GM18868 (cell line): ENCODE measurements at regions not wholly inside any gene's neighbourhood (a gene's known extent, or its start where the extent isn't known, plus 50 kb on each side); places are given as distances from the start of the nearest gene placed in this dataset.

Source experiments
- ATAC-seq: cut with Tn5 transposase; IDR thresholded peaks from one replicate; pipeline ENCODE4 v1.9.1; 2021; ENCODE audit warnings: mild to moderate bottlenecking, moderate library complexity; ENCODE audit not compliant: unreplicated experiment

DNA sequence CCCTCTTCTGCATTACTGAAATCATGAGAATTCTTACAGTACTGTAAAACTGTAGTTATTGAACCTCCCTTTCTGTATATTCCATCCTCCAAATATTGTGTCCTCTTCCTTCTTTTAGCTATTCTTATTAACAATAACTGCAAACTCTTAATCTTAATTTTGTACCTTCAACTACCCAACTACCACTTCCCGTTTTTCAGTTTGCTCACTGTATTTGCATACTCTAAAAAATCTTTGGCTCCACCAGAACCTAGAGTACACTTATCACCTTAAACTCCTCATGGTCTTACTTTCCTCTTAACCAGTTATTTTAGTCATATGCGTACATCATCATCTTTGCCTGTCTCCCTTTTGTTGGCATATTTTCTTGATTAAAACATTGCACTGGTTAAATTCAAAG is 543.7 kb downstream of the ARAP2 start:
- no peak for ATAC-seq

DNA sequence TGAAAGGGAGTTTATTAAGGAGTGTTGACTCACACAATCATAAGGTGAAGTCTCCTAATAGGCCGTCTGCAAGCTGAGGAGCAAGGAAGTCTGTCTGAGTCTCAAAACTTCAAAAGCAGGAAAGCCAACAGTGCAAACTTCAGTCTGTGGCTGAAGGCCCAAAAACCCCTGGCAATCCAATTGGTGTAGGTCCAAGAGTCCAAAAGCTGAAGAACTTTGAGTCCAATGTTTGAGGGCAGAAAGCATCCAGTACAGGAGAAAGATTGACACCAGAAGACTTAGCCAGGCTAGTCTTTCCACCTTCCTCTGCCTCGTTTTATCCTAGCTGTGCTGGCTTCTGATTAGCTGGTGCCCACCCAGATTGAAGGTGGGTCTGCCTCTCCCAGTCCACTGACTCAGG is 535.2 kb downstream of the ARAP2 start:
- no peak for ATAC-seq

DNA sequence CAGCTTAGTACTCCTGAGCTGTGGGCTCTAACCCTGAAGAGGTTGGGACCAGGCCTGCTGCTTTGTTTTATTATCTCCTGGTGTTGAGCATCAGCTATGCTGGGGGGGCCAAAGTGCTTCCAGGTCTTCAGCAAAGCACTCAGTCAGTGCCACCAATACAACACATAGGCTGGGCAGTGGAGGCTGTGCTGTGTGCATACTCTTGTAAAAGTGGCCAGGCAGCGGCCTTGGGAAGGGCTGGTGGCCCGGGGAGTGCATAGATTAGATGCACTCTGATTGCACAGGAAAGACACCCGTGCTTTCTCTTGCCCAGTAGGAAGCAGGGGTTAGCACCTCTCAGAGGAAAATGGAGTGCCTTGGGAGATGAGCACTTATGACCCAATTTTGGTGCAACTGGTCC is 534.0 kb downstream of the ARAP2 start:
- no peak for ATAC-seq

GRCh38 chr4:35711127-35711526 is 533.2 kb downstream of the ARAP2 start:
- ATAC-seq: no peak

DNA sequence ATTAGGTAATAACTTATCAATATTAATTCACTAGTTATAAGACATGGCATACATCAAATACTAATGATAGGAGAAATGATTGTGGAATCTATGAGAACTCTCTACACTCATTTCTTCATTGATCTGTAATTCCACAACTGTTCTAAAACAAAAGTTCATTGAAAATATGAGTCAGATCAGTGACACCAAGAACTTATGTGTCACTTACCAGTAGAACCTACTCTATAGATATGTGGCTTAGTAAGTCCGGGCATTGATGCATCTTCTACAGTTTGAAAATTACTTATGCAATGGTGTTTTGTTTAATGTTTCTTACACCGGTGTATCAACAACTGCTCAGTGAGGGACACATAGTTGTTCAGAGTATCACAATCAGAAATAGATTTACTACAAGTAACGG is 520.3 kb downstream of the ARAP2 start:
- ATAC-seq: no peak

DNA sequence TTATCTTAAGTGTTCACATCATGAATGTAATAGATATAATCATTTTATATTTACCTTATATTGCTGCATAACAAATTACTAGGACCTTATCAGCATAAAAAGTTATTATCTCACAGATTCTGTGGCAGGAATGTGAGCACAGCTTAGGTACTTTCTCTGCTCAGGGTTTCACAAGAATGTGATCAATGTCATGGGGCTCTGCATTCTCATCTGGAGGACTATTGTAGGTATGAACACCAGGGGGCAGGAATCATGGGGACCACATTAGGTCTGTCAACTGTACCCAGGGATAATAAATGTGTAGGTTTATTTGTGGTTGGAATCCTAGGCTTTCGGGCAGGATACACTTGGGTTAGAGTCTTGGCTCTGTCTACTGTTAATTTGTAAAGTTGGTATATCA is 519.2 kb downstream of the ARAP2 start:
- ATAC-seq: peak; percentile 81

DNA sequence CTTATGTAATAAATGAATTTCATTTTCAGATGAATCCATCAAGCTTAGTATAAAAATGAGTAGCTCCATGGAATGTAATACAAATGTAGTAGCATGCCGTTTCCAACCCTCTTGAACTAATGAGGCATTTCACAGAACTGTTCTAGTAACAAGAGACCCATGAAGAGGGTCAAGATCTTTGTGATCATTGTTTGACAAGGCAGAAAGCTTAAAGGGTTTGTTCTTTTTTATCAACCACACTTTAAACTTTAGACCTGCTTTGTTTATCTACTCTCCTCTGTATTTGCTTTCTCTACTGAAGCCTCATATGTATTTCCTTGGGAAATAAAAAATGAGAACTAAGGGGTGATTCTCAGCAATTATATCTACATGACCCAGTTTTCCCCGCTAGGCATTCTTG is 513.9 kb downstream of the ARAP2 start:
- ATAC-seq: no peak

DNA sequence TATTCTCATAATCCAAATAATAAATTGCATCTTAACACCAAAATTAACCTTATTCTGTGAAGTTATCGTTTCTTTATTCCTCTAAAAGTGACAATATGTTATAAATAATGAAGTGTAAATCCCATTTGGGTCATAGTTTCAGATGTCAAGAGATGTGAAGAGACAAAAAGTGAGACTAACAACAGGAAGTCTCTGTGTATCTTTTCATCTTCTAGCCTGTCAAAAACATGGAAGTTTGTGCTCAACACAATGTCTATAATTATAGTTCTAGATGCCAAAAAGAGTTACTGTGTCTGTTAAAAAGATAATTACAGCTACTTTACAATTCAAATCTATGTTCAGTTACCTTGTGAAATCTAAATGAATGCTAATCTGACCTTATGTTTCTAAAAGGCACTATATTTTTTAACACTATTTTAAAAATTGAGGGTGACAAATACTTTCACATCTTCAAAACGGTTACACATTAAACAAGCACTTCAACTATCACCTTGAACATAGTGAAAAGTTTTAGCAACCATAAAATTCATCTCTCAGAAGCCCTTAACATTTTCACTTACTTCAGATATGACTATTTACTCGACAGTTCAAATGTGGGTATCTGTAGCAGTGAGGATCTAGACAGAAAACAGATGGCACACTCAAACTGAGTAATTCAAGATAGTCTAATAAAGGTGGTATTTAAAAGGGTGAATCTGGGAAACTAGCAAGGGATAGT is 509.8 kb downstream of the ARAP2 start:
- ATAC-seq: no peak

GRCh38 chr4:35739308-35739707 is 505.0 kb downstream of the ARAP2 start:
- ATAC-seq: peak; percentile 88

DNA sequence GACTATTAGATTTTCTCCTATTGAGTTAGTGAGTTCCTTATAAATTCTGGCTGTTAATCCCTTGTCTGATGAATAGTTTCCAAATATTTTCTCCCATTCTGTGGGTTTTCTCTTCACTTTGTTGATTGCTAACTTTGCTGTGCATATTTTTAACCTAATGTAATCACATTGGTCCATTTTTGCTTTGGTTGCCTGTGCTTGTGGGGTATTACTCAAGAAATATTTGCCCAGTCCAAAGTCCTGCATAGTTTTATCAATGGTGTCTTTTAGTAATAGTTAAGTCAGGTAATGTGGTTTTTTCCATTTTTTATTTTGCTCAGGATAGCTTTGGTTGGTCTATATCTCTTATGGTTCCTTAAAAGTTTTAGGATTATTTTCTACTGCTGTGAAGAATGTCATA is 490.3 kb downstream of the ARAP2 start:
- no peak for ATAC-seq

- ATAC-seq: no peak
Measured at GRCh38 chr4:35757836-35758235, 486.5 kb downstream of the ARAP2 start.

GRCh38 chr4:35760807-35761206 is 483.5 kb downstream of the ARAP2 start:
- ATAC-seq: no peak

DNA sequence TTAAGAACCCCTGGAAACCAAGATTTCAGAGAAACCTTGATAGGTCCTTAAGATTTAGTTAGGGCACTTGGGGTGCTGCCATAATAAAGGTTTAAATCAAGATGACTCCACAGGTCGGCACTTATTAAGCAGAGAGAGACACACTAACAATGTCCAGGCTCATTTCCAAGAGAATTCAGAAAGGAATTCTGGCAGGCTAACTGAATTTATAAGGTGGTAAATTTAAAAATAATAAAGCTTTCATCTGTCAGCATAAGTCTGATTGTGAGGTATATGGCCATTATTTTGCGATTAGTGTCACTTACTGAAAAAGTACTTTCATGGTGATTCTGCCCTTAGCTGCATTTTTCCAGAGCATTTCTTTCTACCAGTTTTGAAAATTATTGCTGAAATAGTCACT is 472.7 kb downstream of the ARAP2 start:
- no peak for ATAC-seq

DNA sequence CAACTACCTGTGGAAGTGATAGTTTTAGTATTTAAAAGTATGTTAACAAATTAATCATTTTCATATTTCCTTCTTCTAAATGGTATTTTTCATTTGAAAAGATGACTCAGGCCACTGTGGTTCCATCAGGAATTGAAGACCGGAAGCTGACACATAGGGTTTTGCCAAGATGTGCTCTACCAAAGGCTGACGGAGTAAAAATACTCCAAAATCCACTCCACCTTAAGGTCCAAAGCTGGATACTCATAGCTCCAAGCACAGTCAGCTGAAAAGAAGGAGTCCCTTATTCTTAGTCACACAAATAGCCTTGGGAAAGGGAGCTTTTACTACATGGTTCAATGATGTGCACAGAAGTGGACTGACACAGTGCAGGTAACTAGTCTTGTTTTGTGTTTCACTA is 472.0 kb downstream of the ARAP2 start:
- ATAC-seq: no peak

GRCh38 chr4:35789899-35790574 is 454.3 kb downstream of the ARAP2 start:
- ATAC-seq: no peak

DNA sequence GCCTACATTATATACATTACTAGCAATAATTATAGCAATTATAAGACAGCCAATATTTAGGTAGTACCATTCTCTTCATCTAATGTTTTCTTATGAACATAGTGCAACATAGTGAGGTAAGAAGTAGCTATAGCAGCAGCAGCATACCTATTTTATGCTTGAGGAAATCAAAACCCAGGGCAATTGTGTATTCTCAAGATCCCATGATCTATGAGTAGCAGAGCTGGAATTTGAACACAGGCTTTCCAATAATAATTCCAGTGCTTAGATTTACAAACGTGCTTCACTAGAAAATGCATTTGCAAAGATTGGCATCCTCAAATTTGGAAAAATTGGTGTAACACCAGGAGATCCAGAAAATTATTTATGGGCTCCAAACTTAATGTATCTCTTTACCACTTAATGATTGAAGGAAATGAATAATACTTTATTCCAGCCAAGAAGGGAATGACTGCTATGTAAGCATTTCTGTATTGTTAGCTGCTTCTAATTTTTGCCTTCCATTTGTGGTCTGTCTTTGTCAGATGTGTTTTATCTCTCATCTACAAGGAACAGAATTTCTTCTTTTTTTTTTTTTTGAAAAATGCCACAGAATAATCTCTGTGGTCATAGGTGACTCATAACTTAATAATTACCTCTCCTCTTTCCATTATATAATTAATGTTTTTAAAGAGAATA is 451.1 kb downstream of the ARAP2 start:
- ATAC-seq: no peak

GRCh38 chr4:35793766-35794165 is 450.5 kb downstream of the ARAP2 start:
- no peak for ATAC-seq

DNA sequence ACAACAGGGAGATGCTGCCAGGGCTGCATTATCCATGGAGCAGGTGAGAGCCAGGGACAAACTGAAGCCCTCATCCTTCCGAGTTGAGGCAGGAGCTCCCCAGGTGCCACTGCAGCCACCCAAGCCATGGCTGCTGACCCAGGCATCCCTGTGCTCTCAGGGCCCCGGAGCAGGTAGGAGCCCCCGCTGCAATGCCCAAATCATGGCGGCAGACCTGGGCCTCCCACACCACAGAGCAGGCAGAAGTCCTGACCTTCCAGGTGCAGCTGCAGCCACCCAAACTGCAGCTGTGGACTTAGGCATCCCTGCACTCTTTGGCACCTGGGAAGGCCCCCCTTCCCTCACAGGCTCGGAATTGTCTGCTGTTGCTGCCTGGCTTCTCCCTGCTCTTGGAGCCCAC is 443.6 kb downstream of the ARAP2 start:
- no peak for ATAC-seq

DNA sequence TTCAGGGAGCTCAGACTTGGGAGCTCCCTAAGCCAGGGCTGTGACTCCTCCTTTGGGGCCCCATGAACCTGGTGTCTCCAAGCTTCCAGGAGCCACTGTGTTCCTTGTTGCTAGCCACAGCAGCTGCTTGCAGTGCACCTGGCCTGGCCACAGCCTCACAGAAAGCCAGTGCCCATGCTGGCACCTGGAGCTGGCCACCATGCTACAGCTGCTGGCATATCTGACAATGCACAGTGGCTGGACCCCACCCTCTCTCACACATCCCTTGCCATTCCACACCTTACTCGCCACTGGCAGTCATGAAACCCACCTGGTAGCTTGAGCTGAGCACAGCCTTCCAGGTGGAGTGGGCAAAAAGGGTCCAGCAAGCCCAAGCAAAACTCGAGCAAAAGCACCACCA is 441.7 kb downstream of the ARAP2 start:
- no peak for ATAC-seq

GRCh38 chr4:35818520-35818919 is 425.8 kb downstream of the ARAP2 start:
- no peak for ATAC-seq

DNA sequence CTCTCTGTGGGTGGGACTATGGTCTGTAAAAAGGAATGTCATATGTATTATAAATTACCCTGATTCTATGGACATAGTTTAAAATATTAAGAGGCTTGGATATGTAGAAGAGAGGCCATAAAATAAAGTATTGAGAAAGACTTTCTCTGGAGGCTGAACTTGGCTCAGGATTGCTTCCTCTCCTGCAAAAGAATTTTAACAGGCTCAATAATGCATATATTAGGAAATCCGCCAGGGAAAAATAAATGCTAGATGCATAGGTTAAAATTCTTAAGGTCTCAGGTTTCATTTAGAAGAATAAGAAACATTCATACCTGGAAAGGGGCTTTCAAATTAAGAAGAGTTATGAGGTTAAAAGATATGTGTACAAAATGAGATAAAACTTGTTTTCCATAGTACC is 424.3 kb downstream of the ARAP2 start:
- ATAC-seq: no peak

GRCh38 chr4:35824231-35824630 is 420.1 kb downstream of the ARAP2 start:
- no peak for ATAC-seq
